Peyer's patch (tissue), 4 donors: ENCODE measurements at regions not wholly inside any gene's neighbourhood (a gene's known extent, or its start where the extent isn't known, plus 50 kb on each side); places are given as distances from the start of the nearest gene placed in this dataset.

Experiments
- POLR2A ChIP-seq, 2 donors: fragments of 450-650 bp; IDR thresholded peaks; one replicate each; pipeline ENCODE4 v1.5.1; 2017; ENCODE audit warnings: antibody characterized with exemption in 2 of 2, mild to moderate bottlenecking in 2 of 2, moderate library complexity in 2 of 2
- TF ChIP-seq, protein P1 (sequence below), 6 experiments: fragments of 450-650 bp in 4 of 6; fragments of 200-600 bp in 2 of 6; sonication (generic) in 1 of 6; IDR thresholded peaks; one replicate each; pipeline ENCODE4 v1.5.1; 2017 to 2019; ENCODE audit warnings: antibody characterized with exemption in 6 of 6, mild to moderate bottlenecking in 3 of 6, moderate library complexity in 1 of 6

DNA sequence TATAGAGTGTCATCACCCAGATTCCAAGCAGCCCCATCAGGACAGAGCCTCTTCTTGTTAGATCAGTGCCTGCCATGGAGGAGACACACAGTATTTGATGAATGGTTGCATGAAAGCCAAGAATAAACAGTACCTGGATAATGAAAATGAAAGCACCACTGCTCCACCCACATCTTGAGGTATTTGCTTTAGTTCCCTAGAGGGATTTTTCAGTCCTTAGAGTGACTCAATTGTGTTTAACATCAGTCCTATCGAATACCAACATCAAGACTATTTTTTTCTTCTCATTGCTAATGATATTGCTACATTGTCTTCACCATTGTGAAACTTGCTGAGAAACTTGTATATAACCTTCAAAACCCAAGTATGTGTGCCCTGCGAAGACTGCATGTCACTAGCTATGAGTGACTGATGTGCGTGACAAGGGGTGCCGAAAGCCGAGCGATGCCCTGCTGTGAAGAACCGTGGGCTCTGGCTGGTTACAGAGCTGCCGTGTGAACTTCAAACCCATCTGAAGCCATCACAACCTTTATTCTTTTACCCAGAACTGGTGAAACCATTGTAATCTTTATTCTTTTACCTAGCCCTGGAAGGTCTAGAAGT is 211.3 kb upstream of the FAT1 start:
- TF ChIP-seq, protein P1, sequence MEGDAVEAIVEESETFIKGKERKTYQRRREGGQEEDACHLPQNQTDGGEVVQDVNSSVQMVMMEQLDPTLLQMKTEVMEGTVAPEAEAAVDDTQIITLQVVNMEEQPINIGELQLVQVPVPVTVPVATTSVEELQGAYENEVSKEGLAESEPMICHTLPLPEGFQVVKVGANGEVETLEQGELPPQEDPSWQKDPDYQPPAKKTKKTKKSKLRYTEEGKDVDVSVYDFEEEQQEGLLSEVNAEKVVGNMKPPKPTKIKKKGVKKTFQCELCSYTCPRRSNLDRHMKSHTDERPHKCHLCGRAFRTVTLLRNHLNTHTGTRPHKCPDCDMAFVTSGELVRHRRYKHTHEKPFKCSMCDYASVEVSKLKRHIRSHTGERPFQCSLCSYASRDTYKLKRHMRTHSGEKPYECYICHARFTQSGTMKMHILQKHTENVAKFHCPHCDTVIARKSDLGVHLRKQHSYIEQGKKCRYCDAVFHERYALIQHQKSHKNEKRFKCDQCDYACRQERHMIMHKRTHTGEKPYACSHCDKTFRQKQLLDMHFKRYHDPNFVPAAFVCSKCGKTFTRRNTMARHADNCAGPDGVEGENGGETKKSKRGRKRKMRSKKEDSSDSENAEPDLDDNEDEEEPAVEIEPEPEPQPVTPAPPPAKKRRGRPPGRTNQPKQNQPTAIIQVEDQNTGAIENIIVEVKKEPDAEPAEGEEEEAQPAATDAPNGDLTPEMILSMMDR (IDR thresholded peaks at IDR 0.05), result no peak
- no peak for TF ChIP-seq POLR2A (IDR thresholded peaks at IDR 0.05)
